SH-SY5Y (cell line): ENCODE measurements at regions not wholly inside any gene's neighbourhood (a gene's known extent, or its start where the extent isn't known, plus 50 kb on each side); places are given as distances from the start of the nearest gene placed in this dataset.

Experiments used
- GATA2 ChIP-seq: IDR thresholded peaks from 2 replicates; pipeline ENCODE4 v1.6.1; 2011; ENCODE audit warnings: mild to moderate bottlenecking, low read depth, low read length
- GATA3 ChIP-seq: IDR thresholded peaks from 2 replicates; pipeline ENCODE4 v1.6.1; 2011; ENCODE audit warnings: low read depth, mild to moderate bottlenecking, low read length, moderate library complexity

DNA sequence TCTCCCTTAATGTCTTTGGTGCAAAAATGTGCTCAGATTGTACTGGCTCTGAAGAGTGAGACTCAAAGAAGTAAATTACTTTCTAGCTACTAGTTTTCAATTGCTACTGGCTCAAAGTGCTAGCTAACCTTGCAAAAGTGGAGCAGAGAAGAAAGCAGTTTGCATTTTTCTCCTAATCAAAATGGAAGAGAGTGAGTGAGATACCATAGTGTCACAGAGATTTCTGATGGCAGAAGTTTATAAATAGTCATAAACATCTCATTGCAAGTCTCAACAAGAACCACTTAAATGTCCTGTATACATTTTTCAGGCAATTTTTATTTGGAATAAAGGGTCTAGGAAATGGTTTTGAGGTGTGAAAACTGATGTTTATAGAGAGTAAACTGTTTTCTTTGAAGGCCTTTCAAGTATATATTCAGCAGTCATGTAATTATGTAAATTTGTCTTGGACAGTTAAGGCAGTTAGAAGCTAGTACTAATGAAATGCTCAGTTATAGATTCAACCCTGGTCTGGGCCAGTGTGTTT lies 237.7 kb upstream of the GOLIM4 start:
- no peak for TF ChIP-seq GATA2
- TF ChIP-seq GATA3: no peak

DNA sequence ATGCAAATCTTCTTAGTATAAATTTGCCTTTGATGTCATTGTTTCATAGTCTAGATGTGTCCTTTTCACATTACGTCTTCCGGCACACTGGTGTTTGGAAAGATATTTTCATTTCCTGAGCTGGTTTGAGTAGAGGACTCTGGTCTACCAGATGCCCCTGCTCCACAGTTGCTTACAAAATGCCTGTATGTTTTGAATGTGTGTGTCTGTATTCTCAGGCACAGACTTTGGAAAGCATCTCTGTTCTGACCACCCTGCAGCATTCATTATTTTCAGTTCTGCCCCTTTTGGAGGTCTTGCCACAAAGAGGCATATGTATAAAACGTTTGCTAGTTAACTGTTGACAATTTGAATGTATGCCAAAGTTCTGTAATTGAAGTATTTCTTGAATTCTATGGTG lies 236.0 kb upstream of the GOLIM4 start:
- no peak for TF ChIP-seq GATA2
- no peak for TF ChIP-seq GATA3

- TF ChIP-seq GATA2: no peak
These were observed 235.3 kb upstream of the GOLIM4 start for GRCh38 chr3:168330983-168331382.

- TF ChIP-seq GATA3 (no peak), GATA2 (no peak)
These were observed 232.1 kb upstream of the GOLIM4 start for GRCh38 chr3:168327856-168328255.

- no peak for TF ChIP-seq GATA2
- no peak for TF ChIP-seq GATA3
These were observed 230.0 kb upstream of the GOLIM4 start for GRCh38 chr3:168325684-168326083.

DNA sequence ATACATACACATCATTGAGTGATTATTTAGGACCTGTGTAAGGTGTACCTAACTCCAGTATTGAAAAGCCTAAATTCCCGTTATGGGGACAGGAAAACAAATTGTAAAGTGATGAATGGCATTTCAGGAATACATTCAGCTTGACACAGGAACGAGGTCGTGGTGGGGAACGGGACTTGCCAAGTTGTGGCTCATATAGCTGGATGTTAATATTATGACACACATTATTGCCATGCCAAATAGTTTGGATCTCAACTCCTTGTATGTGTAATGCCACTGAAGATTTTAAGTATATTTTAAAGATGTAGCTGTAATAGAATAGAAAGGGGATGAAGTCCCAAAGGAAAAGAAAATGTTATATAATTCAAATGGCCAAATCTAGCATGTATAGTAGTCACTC lies 227.2 kb upstream of the GOLIM4 start:
- no peak for TF ChIP-seq GATA2
- TF ChIP-seq GATA3: no peak

- TF ChIP-seq GATA2 (no peak), GATA3 (no peak)
These were observed 218.4 kb upstream of the GOLIM4 start for GRCh38 chr3:168314166-168314565.

DNA sequence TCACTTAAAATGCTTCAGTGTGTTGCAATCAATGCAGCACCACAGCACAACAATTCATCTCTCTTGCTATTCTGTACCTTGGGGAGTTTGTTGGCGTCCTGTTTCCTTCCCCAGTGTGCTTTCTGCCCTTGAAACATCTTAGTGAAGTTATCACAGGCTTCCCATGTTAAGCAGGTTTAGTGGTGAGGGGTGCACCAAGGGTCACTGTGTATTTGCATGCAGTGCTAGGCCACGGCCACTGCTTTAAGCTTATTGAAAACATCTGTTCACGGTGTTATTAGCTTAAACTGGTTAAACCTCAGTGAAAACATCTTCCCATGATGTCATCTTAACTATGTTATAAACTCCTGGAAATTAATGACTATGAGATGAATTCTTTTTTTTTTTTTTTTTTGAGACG lies 217.3 kb upstream of the GOLIM4 start:
- TF ChIP-seq GATA2: no peak
- TF ChIP-seq GATA3: no peak

- TF ChIP-seq GATA3 (no peak), GATA2 (no peak)
These were observed 212.2 kb upstream of the GOLIM4 start for GRCh38 chr3:168307893-168308292.

DNA sequence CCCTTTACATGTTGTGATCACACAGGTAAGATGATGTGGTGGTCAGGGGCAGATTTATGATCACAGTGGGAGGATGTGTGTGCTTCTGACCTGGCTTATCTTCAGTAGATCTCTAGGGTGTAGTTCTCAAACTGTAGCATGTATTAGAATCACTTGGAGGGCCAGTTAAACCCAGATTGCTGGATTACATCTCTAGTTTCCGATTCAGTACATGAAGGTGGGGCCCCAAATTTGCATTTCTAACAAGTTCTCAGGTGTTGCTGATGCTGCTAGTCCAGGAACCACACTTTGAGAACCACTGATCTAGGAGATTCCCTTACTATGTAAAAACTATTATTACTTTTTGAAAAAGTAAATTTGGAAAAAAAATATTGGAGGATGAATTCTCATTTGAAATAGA lies 199.3 kb upstream of the GOLIM4 start:
- TF ChIP-seq GATA3: no peak
- no peak for TF ChIP-seq GATA2

GRCh38 chr3:168292296-168292695 lies 196.6 kb upstream of the GOLIM4 start:
- TF ChIP-seq GATA2: no peak
- TF ChIP-seq GATA3: no peak

- TF ChIP-seq GATA3 (peak; percentile 36; the same call in 1 of the 2 replicates), GATA2 (peak; percentile 46; the same call in 1 of the 2 replicates)
These were observed 193.8 kb upstream of the GOLIM4 start for GRCh38 chr3:168289471-168290008.

GRCh38 chr3:168288511-168289401 lies 193.0 kb upstream of the GOLIM4 start:
- TF ChIP-seq GATA2 (peak; percentile 42; the same call in 1 of the 2 replicates), GATA3 (peak; percentile 67)

- TF ChIP-seq GATA3 (no peak), GATA2 (no peak)
These were observed 189.8 kb upstream of the GOLIM4 start for GRCh38 chr3:168285506-168285905.

- TF ChIP-seq GATA2: no peak
- TF ChIP-seq GATA3: no peak
These were observed 189.0 kb upstream of the GOLIM4 start for GRCh38 chr3:168284728-168285127.

- TF ChIP-seq GATA3 (no peak), GATA2 (no peak)
These were observed 179.9 kb upstream of the GOLIM4 start for GRCh38 chr3:168275662-168276061.
